HCT116 (cell line): ENCODE measurements at regions not wholly inside any gene's neighbourhood (a gene's known extent, or its start where the extent isn't known, plus 50 kb on each side); places are given as distances from the start of the nearest gene placed in this dataset.

Experiments
- ATAC-seq: fragments of 200-7000 bp; cut with Tn5 transposase; 2 replicates; pipeline ENCODE4 v1.9.1; 2020; ENCODE audit warnings: mild to moderate bottlenecking, moderate library complexity
- BruUV-seq: library from RNA; stranded (reverse); fragments of 400-500 nt; replicated peaks from 2 replicates; lab custom pipeline; 2021; lab: Mats Ljungman, UMichigan
- CTCF ChIA-PET: fragments of 300-600 bp; sonication (Branson Sonifier 250); formaldehyde crosslinking; loops from one replicate; lab custom pipeline; 2021; ENCODE audit warnings: antibody characterized with exemption; lab: Charles Lee
- POLR2A ChIA-PET: fragments of 300-600, 350-600 bp; sonication (Branson Sonifier 250); formaldehyde crosslinking; loops from one replicate; lab custom pipeline; 2021; ENCODE audit warnings: antibody characterized with exemption; lab: Charles Lee
- RAD21 ChIA-PET, 2 experiments: fragments of 300-600 bp; sonication (Branson Sonifier 250); formaldehyde crosslinking; loops; one replicate each; lab custom pipeline; 2023; ENCODE audit warnings: low total read pairs in 2 of 2; ENCODE audit not compliant: uncharacterized antibody in 2 of 2, unreplicated experiment in 2 of 2, low non-redundant PET in 1 of 2; lab: Charles Lee
- DNase-seq: peaks from one replicate; pipeline ENCODE4 v3.0.0-alpha.2; 2010; ENCODE audit warnings: low read depth, low spot score
- H2AFZ ChIP-seq: fragments of 200-600 bp; shearing (Covaris generic), sonication (generic); 2 replicates; pipeline ENCODE4 v1.6.1; 2017; ENCODE audit warnings: low read depth, mixed run types, mixed read lengths, antibody characterized with exemption, low read length; ENCODE audit not compliant: poor library complexity, severe bottlenecking
- H3K27ac ChIP-seq: 2 replicates; pipeline ENCODE4 v1.5.1; 2012; ENCODE audit warnings: low read depth, low read length
- H3K27me3 ChIP-seq: fragments of 200-600 bp; sonication (generic); 2 replicates; pipeline ENCODE4 v1.6.1; 2016; ENCODE audit warnings: mixed run types, low read length, mixed read lengths; ENCODE audit not compliant: insufficient read depth
- H3K36me3 ChIP-seq, 2 experiments: fragments of 200-500 bp in 1 of 2; fragments of 200-600 bp in 1 of 2; sonication (Bioruptor generic) in 1 of 2; sonication (generic) in 1 of 2; 2 replicates each; pipeline versions ENCODE4 v1.5.1 to v1.6.1; 2014 to 2016; ENCODE audit warnings: low read length in 2 of 2, inconsistent platforms in 1 of 2, mixed read lengths in 1 of 2, mixed run types in 1 of 2; ENCODE audit not compliant: insufficient read depth in 2 of 2, control insufficient read depth in 1 of 2
- H3K4me1 ChIP-seq, 2 experiments: fragments of 200-600 bp in 1 of 2; sonication (generic) in 1 of 2; 2 replicates each; pipeline versions ENCODE4 v1.5.1 to v1.6.1; 2012 to 2017; ENCODE audit warnings: low read length in 2 of 2, inconsistent platforms in 1 of 2, mild to moderate bottlenecking in 1 of 2, mixed read lengths in 1 of 2, mixed run types in 1 of 2, moderate library complexity in 1 of 2; ENCODE audit not compliant: insufficient read depth in 2 of 2, control insufficient read depth in 1 of 2
- H3K4me2 ChIP-seq: fragments of 200-600 bp; sonication (generic); 2 replicates; pipeline ENCODE4 v1.6.1; 2017; ENCODE audit warnings: mixed run types, low read length, mixed read lengths
- H3K4me3 ChIP-seq, 2 experiments: fragments of 200-600 bp in 1 of 2; sonication (generic) in 1 of 2; replicated peaks in 1 of 2; 2 replicates each; pipeline ENCODE4 v1.5.1; 2011 to 2016; ENCODE audit warnings: low read length in 2 of 2, control low read depth in 1 of 2, low read depth in 1 of 2, mild to moderate bottlenecking in 1 of 2, mixed read lengths in 1 of 2, mixed run types in 1 of 2
- H3K79me2 ChIP-seq: fragments of 200-600 bp; sonication (generic); 2 replicates; pipeline ENCODE4 v1.6.1; 2017; ENCODE audit warnings: mild to moderate bottlenecking, mixed run types, low read length, moderate library complexity, mixed read lengths; ENCODE audit not compliant: insufficient read depth
- H3K9ac ChIP-seq: fragments of 200-600 bp; sonication (generic); 2 replicates; pipeline ENCODE4 v1.6.1; 2016; ENCODE audit warnings: low read length, mixed read lengths
- H3K9me2 ChIP-seq: fragments of 200-600 bp; sonication (generic), shearing (Covaris generic); 2 replicates; pipeline ENCODE4 v1.6.1; 2017; ENCODE audit warnings: mixed run types, mild to moderate bottlenecking, moderate library complexity; ENCODE audit not compliant: insufficient read depth
- H3K9me3 ChIP-seq, 2 experiments: fragments of 200-500 bp in 1 of 2; fragments of 200-600 bp in 1 of 2; sonication (Bioruptor generic) in 1 of 2; sonication (generic) in 1 of 2; 2 replicates each; pipeline ENCODE4 v1.6.1; 2014 to 2017; ENCODE audit warnings: low read length in 2 of 2, mixed read lengths in 2 of 2, inconsistent platforms in 1 of 2, low read depth in 1 of 2, mild to moderate bottlenecking in 1 of 2, mixed run types in 1 of 2, moderate library complexity in 1 of 2; ENCODE audit not compliant: control insufficient read depth in 1 of 2, insufficient read depth in 1 of 2
- H4K20me1 ChIP-seq: fragments of 200-600 bp; sonication (generic), shearing (Covaris generic); 2 replicates; pipeline ENCODE4 v1.6.1; 2017; ENCODE audit warnings: mixed run types, mild to moderate bottlenecking, moderate library complexity; ENCODE audit not compliant: insufficient read depth
- CBX3 ChIP-seq: IDR thresholded peaks from 2 replicates; pipeline ENCODE4 v1.6.1; 2012; ENCODE audit warnings: low read depth
- CEBPB ChIP-seq: IDR thresholded peaks from 2 replicates; pipeline ENCODE4 v1.6.1; 2012; ENCODE audit warnings: low read depth
- EGR1 ChIP-seq: IDR thresholded peaks from 2 replicates; pipeline ENCODE4 v1.6.1; 2012; ENCODE audit warnings: low read depth
- ELF1 ChIP-seq: IDR thresholded peaks from 2 replicates; pipeline ENCODE4 v1.6.1; 2012; ENCODE audit warnings: low read depth, borderline replicate concordance
- EZH2 ChIP-seq: fragments of 200-600 bp; sonication (generic); IDR thresholded peaks from 2 replicates; pipeline ENCODE4 v1.6.1; 2017; ENCODE audit warnings: antibody characterized with exemption, mixed run types
- EZH2phosphoT487 ChIP-seq: fragments of 200-600 bp; IDR thresholded peaks from 2 replicates; pipeline ENCODE4 v1.6.1; 2018; ENCODE audit warnings: antibody characterized with exemption, borderline replicate concordance
- FOSL1 ChIP-seq: IDR thresholded peaks from 2 replicates; pipeline ENCODE4 v1.6.1; 2012; ENCODE audit warnings: low read depth
- POLR2A ChIP-seq: IDR thresholded peaks from 2 replicates; pipeline ENCODE4 v1.7.0; 2011; ENCODE audit warnings: borderline replicate concordance; ENCODE audit not compliant: insufficient read depth, insufficient read length; ENCODE audit errors: extremely low read depth
- POLR2AphosphoS5 ChIP-seq: IDR thresholded peaks from 2 replicates; pipeline ENCODE4 v1.6.1; 2011; ENCODE audit warnings: mild to moderate bottlenecking, low read depth, low read length, moderate library complexity
- SIN3A ChIP-seq: IDR thresholded peaks from 2 replicates; pipeline ENCODE4 v1.6.1; 2012; ENCODE audit warnings: low read depth
- SP1 ChIP-seq: IDR thresholded peaks from 2 replicates; pipeline ENCODE4 v1.6.1; 2012; ENCODE audit warnings: low read depth
- SRF ChIP-seq: IDR thresholded peaks from 2 replicates; pipeline ENCODE4 v1.6.1; 2012; ENCODE audit warnings: low read depth
- TCF7L2 ChIP-seq: IDR thresholded peaks from 2 replicates; pipeline ENCODE4 v1.7.0; 2011; ENCODE audit warnings: borderline replicate concordance, inconsistent platforms; ENCODE audit not compliant: insufficient read depth, insufficient read length; ENCODE audit errors: extremely low read depth
- YY1 ChIP-seq: IDR thresholded peaks from 2 replicates; pipeline ENCODE4 v1.6.1; 2011; ENCODE audit warnings: low read length, low read depth, moderate library complexity, mild to moderate bottlenecking; ENCODE audit not compliant: insufficient replicate concordance; ENCODE audit errors: extremely low read depth
- ZFX ChIP-seq: fragments of 450-650 bp; IDR thresholded peaks from 2 replicates; pipeline ENCODE4 v1.6.1; 2017
- intact Hi-C: fragments of 100-400 bp; cut with micrococcal nuclease; formaldehyde crosslinking; loops from 2 replicates; pipeline ENCODE4 v1.10.0; 2022
- TF ChIP-seq, protein P1 (sequence below): IDR thresholded peaks from 2 replicates; pipeline ENCODE4 v1.6.1; 2011; ENCODE audit warnings: mild to moderate bottlenecking, low read length, moderate library complexity; ENCODE audit not compliant: insufficient replicate concordance; ENCODE audit errors: extremely low read depth
- TF ChIP-seq, protein P2 (sequence below): IDR thresholded peaks from 2 replicates; pipeline ENCODE4 v1.6.1; 2012; ENCODE audit warnings: low read depth

DNA sequence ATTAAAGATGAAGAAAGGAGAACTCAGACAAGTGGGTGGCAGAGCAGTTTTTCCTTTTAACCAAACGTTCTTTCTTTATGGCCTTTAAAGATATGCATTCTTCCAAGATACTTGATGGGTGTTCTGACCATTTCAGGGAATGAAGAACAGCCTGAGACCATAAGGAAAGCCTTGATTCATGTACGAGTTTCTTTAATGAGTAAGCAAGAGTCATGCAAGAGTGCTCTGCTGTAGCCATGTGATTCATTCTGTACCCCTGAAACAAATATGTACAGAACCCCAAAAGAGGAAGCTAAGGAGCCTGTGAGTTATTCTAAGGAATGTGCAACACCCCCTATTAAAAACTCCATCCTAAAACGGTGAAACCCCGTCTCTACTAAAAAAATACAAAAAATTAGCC lies 372.8 kb downstream of the MTX2 start:
- Histone ChIP-seq H3K9me2 (no peaks in the 10 kb centered on the region), H3K36me3 (no peaks in the 10 kb centered on the region), H2AFZ (no peak overlapping the region), H3K27me3 (no peaks in the 10 kb centered on the region), H3K27ac (no peak overlapping the region), H4K20me1 (no peaks in the 10 kb centered on the region), H3K4me1 (peaks cover 0 to 9% of the 10 kb centered on the region in 2 experiments; a peak in 1 of 4 replicates), H3K4me3 (no peak overlapping the region), H3K79me2 (no peaks in the 10 kb centered on the region), H3K4me2 (no peak overlapping the region), H3K9me3 (no peaks in the 10 kb centered on the region), H3K9ac (no peak overlapping the region)
- ATAC-seq: no peak
- intact Hi-C loops: no loop called here
- ChIA-PET RAD21 (no interaction called here), POLR2A (no interaction called here), CTCF (interaction anchor here (0.9 to 2.4 kb wide), 2 partner anchors 12 to 502 kb away, joined by 4 to 7 read pairs; no protein-coding TSS in a partner anchor)
- BruUV-seq: no TSS peak
- TF ChIP-seq ZFX (no peak), EZH2 (no peak), EGR1 (no peak), POLR2AphosphoS5 (no peak)
- DNase-seq: no peak

DNA sequence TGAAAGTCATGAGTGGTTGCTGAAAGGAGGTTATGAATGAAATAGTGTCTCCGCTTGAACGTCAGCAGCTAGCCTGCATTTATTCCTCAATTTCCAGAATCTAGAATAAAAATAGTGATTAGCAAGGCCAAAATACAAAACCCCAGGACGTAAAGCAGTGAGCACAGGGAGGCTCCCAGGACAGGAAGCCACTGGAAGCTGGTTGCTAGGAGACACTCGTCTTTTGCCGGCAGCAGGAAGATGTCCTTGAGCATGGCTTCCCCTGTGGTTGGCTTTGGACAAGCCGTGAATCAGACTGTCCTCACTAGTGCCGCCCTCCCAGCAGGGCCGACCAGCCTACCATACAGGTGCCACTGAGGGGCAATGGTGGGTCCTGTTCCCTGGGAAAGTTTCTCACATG lies 374.4 kb downstream of the MTX2 start:
- ATAC-seq (peak; percentile 42; the same call in 1 of the 2 replicates), DNase-seq (no peak)
- intact Hi-C loops: no loop called here
- Histone ChIP-seq H3K4me2 (no peak overlapping the region), H4K20me1 (no peaks in the 10 kb centered on the region), H3K36me3 (no peaks in the 10 kb centered on the region), H2AFZ (no peak overlapping the region), H3K9me2 (no peaks in the 10 kb centered on the region), H3K4me3 (no peak overlapping the region), H3K27me3 (no peaks in the 10 kb centered on the region), H3K27ac (no peak overlapping the region), H3K9ac (no peak overlapping the region), H3K9me3 (no peaks in the 10 kb centered on the region), H3K79me2 (no peaks in the 10 kb centered on the region), H3K4me1 (peaks cover 0 to under 1% of the 10 kb centered on the region in 2 experiments; a peak in 1 of 4 replicates)
- no peak for TF ChIP-seq ELF1
- TF ChIP-seq YY1: no peak
- TF ChIP-seq EZH2phosphoT487: no peak
- no peak for TF ChIP-seq CEBPB
- TF ChIP-seq EZH2: no peak
- TF ChIP-seq SRF: no peak
- no peak for TF ChIP-seq TCF7L2
- TF ChIP-seq SIN3A: no peak
- TF ChIP-seq, protein P1, sequence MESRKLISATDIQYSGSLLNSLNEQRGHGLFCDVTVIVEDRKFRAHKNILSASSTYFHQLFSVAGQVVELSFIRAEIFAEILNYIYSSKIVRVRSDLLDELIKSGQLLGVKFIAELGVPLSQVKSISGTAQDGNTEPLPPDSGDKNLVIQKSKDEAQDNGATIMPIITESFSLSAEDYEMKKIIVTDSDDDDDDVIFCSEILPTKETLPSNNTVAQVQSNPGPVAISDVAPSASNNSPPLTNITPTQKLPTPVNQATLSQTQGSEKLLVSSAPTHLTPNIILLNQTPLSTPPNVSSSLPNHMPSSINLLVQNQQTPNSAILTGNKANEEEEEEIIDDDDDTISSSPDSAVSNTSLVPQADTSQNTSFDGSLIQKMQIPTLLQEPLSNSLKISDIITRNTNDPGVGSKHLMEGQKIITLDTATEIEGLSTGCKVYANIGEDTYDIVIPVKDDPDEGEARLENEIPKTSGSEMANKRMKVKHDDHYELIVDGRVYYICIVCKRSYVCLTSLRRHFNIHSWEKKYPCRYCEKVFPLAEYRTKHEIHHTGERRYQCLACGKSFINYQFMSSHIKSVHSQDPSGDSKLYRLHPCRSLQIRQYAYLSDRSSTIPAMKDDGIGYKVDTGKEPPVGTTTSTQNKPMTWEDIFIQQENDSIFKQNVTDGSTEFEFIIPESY: no peak
- no peak for TF ChIP-seq FOSL1
- no peak for TF ChIP-seq SP1
- TF ChIP-seq EGR1: no peak
- TF ChIP-seq POLR2A: no peak
- TF ChIP-seq, protein P2, sequence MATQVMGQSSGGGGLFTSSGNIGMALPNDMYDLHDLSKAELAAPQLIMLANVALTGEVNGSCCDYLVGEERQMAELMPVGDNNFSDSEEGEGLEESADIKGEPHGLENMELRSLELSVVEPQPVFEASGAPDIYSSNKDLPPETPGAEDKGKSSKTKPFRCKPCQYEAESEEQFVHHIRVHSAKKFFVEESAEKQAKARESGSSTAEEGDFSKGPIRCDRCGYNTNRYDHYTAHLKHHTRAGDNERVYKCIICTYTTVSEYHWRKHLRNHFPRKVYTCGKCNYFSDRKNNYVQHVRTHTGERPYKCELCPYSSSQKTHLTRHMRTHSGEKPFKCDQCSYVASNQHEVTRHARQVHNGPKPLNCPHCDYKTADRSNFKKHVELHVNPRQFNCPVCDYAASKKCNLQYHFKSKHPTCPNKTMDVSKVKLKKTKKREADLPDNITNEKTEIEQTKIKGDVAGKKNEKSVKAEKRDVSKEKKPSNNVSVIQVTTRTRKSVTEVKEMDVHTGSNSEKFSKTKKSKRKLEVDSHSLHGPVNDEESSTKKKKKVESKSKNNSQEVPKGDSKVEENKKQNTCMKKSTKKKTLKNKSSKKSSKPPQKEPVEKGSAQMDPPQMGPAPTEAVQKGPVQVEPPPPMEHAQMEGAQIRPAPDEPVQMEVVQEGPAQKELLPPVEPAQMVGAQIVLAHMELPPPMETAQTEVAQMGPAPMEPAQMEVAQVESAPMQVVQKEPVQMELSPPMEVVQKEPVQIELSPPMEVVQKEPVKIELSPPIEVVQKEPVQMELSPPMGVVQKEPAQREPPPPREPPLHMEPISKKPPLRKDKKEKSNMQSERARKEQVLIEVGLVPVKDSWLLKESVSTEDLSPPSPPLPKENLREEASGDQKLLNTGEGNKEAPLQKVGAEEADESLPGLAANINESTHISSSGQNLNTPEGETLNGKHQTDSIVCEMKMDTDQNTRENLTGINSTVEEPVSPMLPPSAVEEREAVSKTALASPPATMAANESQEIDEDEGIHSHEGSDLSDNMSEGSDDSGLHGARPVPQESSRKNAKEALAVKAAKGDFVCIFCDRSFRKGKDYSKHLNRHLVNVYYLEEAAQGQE: no peak
- TF ChIP-seq CBX3: no peak
- BruUV-seq: no TSS peak
- ChIA-PET CTCF (interaction anchor here (0.8 to 2.1 kb wide), 3 partner anchors 8 to 171 kb away, joined by 3 to 6 read pairs (median 3); no protein-coding TSS in a partner anchor), POLR2A (no interaction called here), RAD21 (no interaction called here)
